RKO (cell line): ENCODE measurements at regions not wholly inside any gene's neighbourhood (a gene's known extent, or its start where the extent isn't known, plus 50 kb on each side); places are given as distances from the start of the nearest gene placed in this dataset.
"Not testable (repeated sequence)": the region's sequence is repeated elsewhere in the genome, so short reads cannot be mapped to it uniquely, and the experiment has no call there.

ENCODE experiments used
- DNase-seq: peaks from one replicate; pipeline ENCODE4 v3.0.0-alpha.2; 2016; ENCODE audit warnings: low spot score

GRCh38 chr2:125364192-125364983 lies 1291.6 kb upstream of the GYPC start:
- peak; percentile 20 for DNase-seq

- no peak for DNase-seq
These were observed 1291.0 kb upstream of the GYPC start for GRCh38 chr2:125364984-125365265.

- no peak for DNase-seq
These were observed 1284.1 kb upstream of the GYPC start for GRCh38 chr2:125371867-125372266.

GRCh38 chr2:125373293-125373692 lies 1282.7 kb upstream of the GYPC start:
- DNase-seq = no peak

- no peak for DNase-seq
These were observed 1269.9 kb upstream of the GYPC start for GRCh38 chr2:125386074-125386473.

GRCh38 chr2:125397535-125398251 lies 1258.3 kb upstream of the GYPC start:
- DNase-seq = no peak

GRCh38 chr2:125398738-125399524 lies 1257.0 kb upstream of the GYPC start:
- no peak for DNase-seq

GRCh38 chr2:125405816-125406215 lies 1250.1 kb upstream of the GYPC start:
- DNase-seq = peak; percentile 90

GRCh38 chr2:125408874-125409538 lies 1247.0 kb upstream of the GYPC start:
- DNase-seq = no peak

- DNase-seq = no peak
These were observed 1237.5 kb upstream of the GYPC start for GRCh38 chr2:125418483-125418882.

GRCh38 chr2:125422198-125422770 lies 1233.7 kb upstream of the GYPC start:
- not testable (repeated sequence) for DNase-seq

GRCh38 chr2:125424266-125424785 lies 1231.6 kb upstream of the GYPC start:
- DNase-seq = no peak

GRCh38 chr2:125427721-125428315 lies 1228.1 kb upstream of the GYPC start:
- no peak for DNase-seq

- DNase-seq = no peak
These were observed 1211.9 kb upstream of the GYPC start for GRCh38 chr2:125444106-125444505.

GRCh38 chr2:125445495-125445894 lies 1210.5 kb upstream of the GYPC start:
- no peak for DNase-seq

GRCh38 chr2:125450092-125450491 lies 1205.9 kb upstream of the GYPC start:
- no peak for DNase-seq

GRCh38 chr2:125455110-125455509 lies 1200.8 kb upstream of the GYPC start:
- DNase-seq = no peak

GRCh38 chr2:125456693-125457363 lies 1199.1 kb upstream of the GYPC start:
- DNase-seq = no peak

- peak; percentile 18 for DNase-seq
These were observed 1184.0 kb upstream of the GYPC start for GRCh38 chr2:125471963-125472362.

GRCh38 chr2:125479143-125479636 lies 1176.8 kb upstream of the GYPC start:
- DNase-seq = no peak

GRCh38 chr2:125490308-125490707 lies 1165.7 kb upstream of the GYPC start:
- no peak for DNase-seq
